ENCODE measurements at regions not wholly inside any gene's neighbourhood (a gene's known extent, or its start where the extent isn't known, plus 50 kb on each side); places are given as distances from the start of the nearest gene placed in this dataset.

GRCh38 chr5:53766673-53767072 is 206.2 kb downstream of the NDUFS4 start:
- TF ChIP-seq CTCF (IDR thresholded peaks at IDR 0.05; ENCODE audit: low read length) = no peak
- TF ChIP-seq EZH2 (optimal IDR thresholded peaks at IDR 0.05; ENCODE audit: low read depth, low read length) = no peak
- TF ChIP-seq EZH2phosphoT487 (IDR thresholded peaks at IDR 0.05; ENCODE audit: low read length) = no peak
